HepG2 (cell line): ENCODE measurements at regions not wholly inside any gene's neighbourhood (a gene's known extent, or its start where the extent isn't known, plus 50 kb on each side); places are given as distances from the start of the nearest gene placed in this dataset.

Experiments
- ATAC-seq: fragments of 200-7000 bp; cut with Tn5 transposase; 3 replicates; pipeline ENCODE4 v1.9.1; 2020; ENCODE audit warnings: mild to moderate bottlenecking, moderate library complexity
- BruUV-seq: library from RNA; stranded (reverse); fragments of 400-500 nt; replicated peaks from 2 replicates; lab custom pipeline; 2021; lab: Mats Ljungman, UMichigan
- CTCF ChIA-PET: fragments of 300-600 bp; formaldehyde crosslinking; extraction: SDS; loops from one replicate; lab custom pipeline; 2021; ENCODE audit warnings: low total read pairs, inconsistent platforms, low intra/inter-chr PET ratio; lab: Yijun Ruan, JAX
- POLR2A ChIA-PET: fragments of 350-600 bp; sonication (Branson Sonifier 250); formaldehyde crosslinking; loops from one replicate; lab custom pipeline; 2020; ENCODE audit warnings: antibody characterized with exemption, inconsistent platforms; lab: Yijun Ruan, JAX
- DNase-seq: peaks from one replicate; pipeline ENCODE4 v3.0.0-alpha.2; 2015; ENCODE audit warnings: low spot score
- FAIRE-seq: peaks from 3 replicates; lab custom pipeline; 2011; peaks lifted over from hg19 to GRCh38; lab: Jason Lieb, UNC
- H2AFZ ChIP-seq: one replicate; pipeline ENCODE4 v1.6.1; 2011; ENCODE audit warnings: low read length, inconsistent platforms
- H3K27ac ChIP-seq: fragments of 300-600 bp; 3 replicates; pipeline ENCODE4 v1.8.0; 2011; ENCODE audit warnings: mixed run types, mild to moderate bottlenecking, mixed read lengths, low read length, inconsistent platforms; ENCODE audit not compliant: insufficient read depth; ENCODE audit errors: extremely low read length
- H3K27me3 ChIP-seq, 2 experiments: fragments of 200-600 bp in 1 of 2; 2 replicates in 1 of 2; 3 replicates in 1 of 2; pipeline versions ENCODE4 v1.6.0 to v1.8.0; 2011; ENCODE audit warnings: low read length in 2 of 2, mild to moderate bottlenecking in 2 of 2, moderate library complexity in 2 of 2, inconsistent platforms in 1 of 2; ENCODE audit not compliant: insufficient read depth in 2 of 2, control insufficient read depth in 1 of 2
- H3K36me3 ChIP-seq, 2 experiments: fragments of 200-600 bp in 1 of 2; replicated peaks in 1 of 2; 2 replicates in 1 of 2; 3 replicates in 1 of 2; pipeline versions ENCODE4 v1.5.1 to v1.8.0; 2011; ENCODE audit warnings: low read length in 2 of 2, inconsistent platforms in 1 of 2; ENCODE audit not compliant: insufficient read depth in 2 of 2, control insufficient read depth in 1 of 2
- H3K4me1 ChIP-seq: 2 replicates; pipeline ENCODE4 v1.5.1; 2012; ENCODE audit warnings: low read length, inconsistent platforms; ENCODE audit not compliant: insufficient read depth
- H3K4me2 ChIP-seq: 2 replicates; pipeline ENCODE4 v1.6.0; 2011; ENCODE audit warnings: low read depth, low read length, inconsistent platforms
- H3K4me3 ChIP-seq, 3 experiments: fragments of 200-600 bp in 1 of 3; sonication (generic), shearing (Covaris generic) in 1 of 3; replicated peaks in 1 of 3; 2 replicates each; pipeline ENCODE4 v1.5.1; 2011 to 2016; ENCODE audit warnings: low read length in 3 of 3, inconsistent platforms in 2 of 3, low read depth in 2 of 3, mild to moderate bottlenecking in 2 of 3, control low read depth in 1 of 3, mixed read lengths in 1 of 3; ENCODE audit not compliant: insufficient read depth in 1 of 3
- H3K79me2 ChIP-seq: one replicate; pipeline ENCODE4 v1.6.1; 2011; ENCODE audit warnings: low read length, inconsistent platforms; ENCODE audit not compliant: insufficient read depth
- H3K9ac ChIP-seq: 2 replicates; pipeline ENCODE4 v1.6.0; 2011; ENCODE audit warnings: mild to moderate bottlenecking, low read depth, low read length, inconsistent platforms; ENCODE audit not compliant: insufficient read depth
- H3K9me3 ChIP-seq: 2 replicates; pipeline ENCODE4 v1.5.1; 2012; ENCODE audit warnings: mild to moderate bottlenecking, low read length
- H4K20me1 ChIP-seq: 2 replicates; pipeline ENCODE4 v1.6.0; 2011; ENCODE audit warnings: inconsistent platforms, mild to moderate bottlenecking, low read length, moderate library complexity; ENCODE audit not compliant: insufficient read depth
- IKZF4 ChIP-seq: sonication (generic); formaldehyde crosslinking; IDR thresholded peaks from 2 replicates; pipeline ENCODE4 v1.5.1; 2020; ENCODE audit warnings: borderline replicate concordance, mild to moderate bottlenecking, low read depth, missing genetic modification reagents; ENCODE audit errors: not compliant biosample characterization
- MLLT10 ChIP-seq: sonication (generic); formaldehyde crosslinking; IDR thresholded peaks from 2 replicates; pipeline ENCODE4 v1.4.0; 2020; ENCODE audit warnings: missing genetic modification reagents
- PLRG1 ChIP-seq: fragments of 450-650 bp; conservative IDR thresholded peaks from 2 replicates; pipeline ENCODE4 v1.6.1; 2016
- RFX5 ChIP-seq: IDR thresholded peaks from 2 replicates; pipeline ENCODE4 v1.6.1; 2011; ENCODE audit warnings: low read depth, low read length, improper control_type of control experiment
- RFXANK ChIP-seq: IDR thresholded peaks from 2 replicates; pipeline ENCODE4 v1.6.1; 2016
- ZNF7 ChIP-seq: IDR thresholded peaks from 2 replicates; pipeline ENCODE4 v1.6.1; 2016; ENCODE audit warnings: missing biosample characterization, missing genetic modification reagents
- WGBS: methylation state at CpG from one replicate; pipeline ENCODE4 v1.1.6; 2017; ENCODE audit warnings: low lambda C conversion rate; 5-methylcytosine and 5-hydroxymethylcytosine counted together
- in situ Hi-C: cut with HindIII; loops from 2 replicates; pipeline ENCODE4 v1.10.0; 2017; ENCODE audit warnings: low pct_unique_long_range_greater_than_20kb; ENCODE audit not compliant: extremely low pct_ligation_motif_present
- intact Hi-C: fragments of 100-400 bp; cut with micrococcal nuclease; formaldehyde crosslinking; loops from one replicate; pipeline ENCODE4 v1.10.0; 2022; ENCODE audit not compliant: unreplicated experiment
- TF ChIP-seq, protein P1 (sequence below): sonication (generic); formaldehyde crosslinking; IDR thresholded peaks from 2 replicates; pipeline ENCODE4 v1.5.0; 2020; ENCODE audit warnings: mild to moderate bottlenecking, missing genetic modification reagents, borderline replicate concordance
- TF ChIP-seq, protein P2 (sequence below): sonication (generic); formaldehyde crosslinking; IDR thresholded peaks from 2 replicates; pipeline ENCODE4 v1.4.0; 2020; ENCODE audit warnings: missing genetic modification reagents

GRCh38 chr7:67731704-67732103 is 735.1 kb downstream of the TYW1 start (continued):
- TF ChIP-seq, protein P1, sequence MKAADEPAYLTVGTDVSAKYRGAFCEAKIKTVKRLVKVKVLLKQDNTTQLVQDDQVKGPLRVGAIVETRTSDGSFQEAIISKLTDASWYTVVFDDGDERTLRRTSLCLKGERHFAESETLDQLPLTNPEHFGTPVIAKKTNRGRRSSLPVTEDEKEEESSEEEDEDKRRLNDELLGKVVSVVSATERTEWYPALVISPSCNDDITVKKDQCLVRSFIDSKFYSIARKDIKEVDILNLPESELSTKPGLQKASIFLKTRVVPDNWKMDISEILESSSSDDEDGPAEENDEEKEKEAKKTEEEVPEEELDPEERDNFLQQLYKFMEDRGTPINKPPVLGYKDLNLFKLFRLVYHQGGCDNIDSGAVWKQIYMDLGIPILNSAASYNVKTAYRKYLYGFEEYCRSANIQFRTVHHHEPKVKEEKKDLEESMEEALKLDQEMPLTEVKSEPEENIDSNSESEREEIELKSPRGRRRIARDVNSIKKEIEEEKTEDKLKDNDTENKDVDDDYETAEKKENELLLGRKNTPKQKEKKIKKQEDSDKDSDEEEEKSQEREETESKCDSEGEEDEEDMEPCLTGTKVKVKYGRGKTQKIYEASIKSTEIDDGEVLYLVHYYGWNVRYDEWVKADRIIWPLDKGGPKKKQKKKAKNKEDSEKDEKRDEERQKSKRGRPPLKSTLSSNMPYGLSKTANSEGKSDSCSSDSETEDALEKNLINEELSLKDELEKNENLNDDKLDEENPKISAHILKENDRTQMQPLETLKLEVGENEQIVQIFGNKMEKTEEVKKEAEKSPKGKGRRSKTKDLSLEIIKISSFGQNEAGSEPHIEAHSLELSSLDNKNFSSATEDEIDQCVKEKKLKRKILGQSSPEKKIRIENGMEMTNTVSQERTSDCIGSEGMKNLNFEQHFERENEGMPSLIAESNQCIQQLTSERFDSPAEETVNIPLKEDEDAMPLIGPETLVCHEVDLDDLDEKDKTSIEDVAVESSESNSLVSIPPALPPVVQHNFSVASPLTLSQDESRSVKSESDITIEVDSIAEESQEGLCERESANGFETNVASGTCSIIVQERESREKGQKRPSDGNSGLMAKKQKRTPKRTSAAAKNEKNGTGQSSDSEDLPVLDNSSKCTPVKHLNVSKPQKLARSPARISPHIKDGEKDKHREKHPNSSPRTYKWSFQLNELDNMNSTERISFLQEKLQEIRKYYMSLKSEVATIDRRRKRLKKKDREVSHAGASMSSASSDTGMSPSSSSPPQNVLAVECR (CRISPR knock-in tag), result no peak
- no peak for TF ChIP-seq PLRG1
- TF ChIP-seq RFXANK (CRISPR knock-in tag), result no peak
- no peak for TF ChIP-seq RFX5
- no peak for TF ChIP-seq ZNF7 (CRISPR knock-in tag)

GRCh38 chr7:67732898-67733297 is 736.3 kb downstream of the TYW1 start:
- WGBS, result 0% methylated on average over 1 of the region's 1 CpG
- H3K27ac ChIP-seq, result no peak overlapping the region
- H3K36me3 ChIP-seq, result no peaks in the 10 kb centered on the region
- intact Hi-C loops, result no loop called here
- no peaks in the 10 kb centered on the region for H3K9me3 ChIP-seq
- TF ChIP-seq, protein P2, sequence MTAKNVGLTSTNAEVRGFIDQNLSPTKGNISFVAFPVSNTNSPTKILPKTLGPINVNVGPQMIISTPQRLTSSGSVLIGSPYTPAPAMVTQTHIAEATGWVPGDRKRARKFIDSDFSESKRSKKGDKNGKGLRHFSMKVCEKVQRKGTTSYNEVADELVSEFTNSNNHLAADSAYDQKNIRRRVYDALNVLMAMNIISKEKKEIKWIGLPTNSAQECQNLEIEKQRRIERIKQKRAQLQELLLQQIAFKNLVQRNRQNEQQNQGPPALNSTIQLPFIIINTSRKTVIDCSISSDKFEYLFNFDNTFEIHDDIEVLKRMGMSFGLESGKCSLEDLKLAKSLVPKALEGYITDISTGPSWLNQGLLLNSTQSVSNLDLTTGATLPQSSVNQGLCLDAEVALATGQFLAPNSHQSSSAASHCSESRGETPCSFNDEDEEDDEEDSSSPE (CRISPR knock-in tag), result no peak
- TF ChIP-seq IKZF4 (CRISPR knock-in tag) (no peak), MLLT10 (no peak)
- TF ChIP-seq, all 625 proteins: peak for 0
- FAIRE-seq (no peak), DNase-seq (no peak), ATAC-seq (no peak)
- POLR2A ChIA-PET, result no interaction called here
- Histone ChIP-seq H3K4me3 (no peak overlapping the region), H3K27me3 (no peaks in the 10 kb centered on the region), H3K9ac (no peak overlapping the region), H3K4me1 (no peaks in the 10 kb centered on the region), H3K4me2 (no peak overlapping the region), H3K79me2 (no peaks in the 10 kb centered on the region), H4K20me1 (no peaks in the 10 kb centered on the region), H2AFZ (no peak overlapping the region)
- no TSS peak for BruUV-seq
- CTCF ChIA-PET, result no interaction called here
- in situ Hi-C loops, result no loop called here
